ENCODE measurements at regions not wholly inside any gene's neighbourhood (a gene's known extent, or its start where the extent isn't known, plus 50 kb on each side); places are given as distances from the start of the nearest gene placed in this dataset.
A peak's percentile ranks its signal among the peaks of the same experiment; 100 is the strongest.
"Not testable (repeated sequence)": the region's sequence is repeated elsewhere in the genome, so short reads cannot be mapped to it uniquely, and the experiment has no call there.

DNA sequence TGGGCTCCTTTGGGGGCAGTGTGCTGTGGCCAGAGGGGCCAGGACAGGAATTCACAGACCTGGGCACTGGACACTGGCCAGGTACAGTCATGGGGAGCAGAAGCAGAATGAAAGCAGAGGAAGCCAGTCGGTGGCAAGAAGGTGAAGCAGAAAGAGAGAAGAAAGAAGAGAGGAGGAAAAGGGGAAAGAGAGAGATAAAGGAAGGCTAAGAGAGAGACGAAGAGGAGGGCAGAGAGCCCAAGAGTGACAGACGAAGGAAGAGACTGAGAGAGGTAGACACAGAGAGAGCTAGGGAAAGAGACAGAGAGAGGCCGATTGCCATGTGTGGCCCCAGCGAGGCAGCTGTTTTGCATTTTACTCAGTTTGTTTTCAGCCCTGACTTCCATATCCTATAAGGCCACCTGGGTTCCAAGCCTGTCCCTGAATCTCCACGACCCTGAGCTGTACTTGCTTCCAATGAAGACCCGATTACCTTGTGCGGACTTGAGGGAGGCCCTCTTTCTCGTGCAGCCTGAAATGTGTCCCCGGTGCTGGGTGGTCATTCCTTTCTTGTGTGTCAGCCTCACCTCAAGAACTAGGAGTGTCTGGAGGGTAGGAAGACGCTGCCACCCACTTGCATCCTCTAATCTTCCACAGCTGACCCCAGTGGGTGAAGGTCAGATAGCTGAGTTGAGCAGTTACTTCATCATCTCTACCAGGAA is 73.9 kb downstream of the LSM3 start:
- DNase-seq, result no peak

DNA sequence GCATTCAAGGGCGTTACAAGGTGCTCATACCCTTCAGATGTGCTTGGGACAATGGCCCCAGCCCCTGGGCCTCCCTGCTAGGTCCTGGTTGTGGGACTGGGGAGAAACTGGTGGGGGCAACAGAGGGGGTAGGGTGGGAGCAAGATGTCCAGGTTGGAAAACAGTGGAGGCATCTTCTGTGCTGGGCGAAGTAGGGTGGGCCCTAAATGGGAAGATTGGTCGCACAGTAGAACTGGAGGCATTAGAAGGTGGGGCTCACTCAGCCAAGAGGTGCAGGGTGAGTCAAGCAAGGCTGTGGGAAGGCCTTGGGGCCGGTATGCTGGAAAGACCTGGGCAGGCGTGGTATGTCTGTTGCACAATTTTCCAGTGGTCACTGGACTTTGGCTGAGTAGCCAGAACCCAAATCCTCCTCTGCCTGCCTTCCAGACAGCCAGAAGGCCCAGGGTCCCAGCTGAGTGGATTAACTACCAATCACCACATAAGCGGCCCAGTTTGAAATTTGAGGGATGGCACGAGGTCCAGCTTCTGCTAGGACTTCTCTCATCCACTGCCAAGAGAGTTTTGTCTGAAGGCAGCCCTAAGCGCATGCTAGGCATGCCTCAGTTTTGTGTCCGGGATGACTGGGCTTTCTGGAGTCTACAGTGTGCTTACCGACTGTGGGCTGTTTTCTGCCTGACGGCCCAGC is 74.5 kb downstream of the LSM3 start:
- DNase-seq, result no peak

DNA sequence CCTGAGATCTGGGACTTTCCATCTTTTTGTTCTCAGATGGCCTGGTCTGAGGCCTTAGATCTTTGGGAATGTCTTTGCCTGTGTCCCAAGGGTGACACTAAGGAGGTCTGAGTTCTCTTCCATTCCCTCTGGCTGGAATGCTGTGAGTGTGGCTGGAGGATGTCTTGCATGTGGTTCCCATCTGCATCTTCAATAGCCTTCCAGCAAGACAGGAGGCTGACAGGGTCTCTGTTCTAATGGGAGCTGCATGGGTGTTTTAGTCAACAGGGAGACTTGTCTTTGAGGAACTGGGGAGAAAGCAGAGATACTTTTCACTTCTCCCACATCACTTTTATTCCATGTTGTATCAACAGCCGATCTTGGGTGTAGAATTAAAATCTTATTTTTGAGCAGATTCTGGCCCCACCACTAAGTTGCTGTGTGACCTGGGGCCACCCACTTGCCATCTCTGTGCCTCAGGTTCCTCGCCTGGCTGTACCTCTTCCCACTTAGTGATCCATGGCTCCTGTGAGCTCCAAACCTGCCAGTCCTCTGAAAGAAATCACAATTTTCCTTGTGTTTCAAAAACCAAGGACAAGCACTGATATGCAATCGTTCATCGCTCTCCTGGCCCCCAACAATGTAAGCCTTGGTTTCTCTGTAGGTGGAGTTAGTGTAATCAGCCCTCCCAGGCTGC is 75.2 kb downstream of the LSM3 start:
- no peak for DNase-seq

DNA sequence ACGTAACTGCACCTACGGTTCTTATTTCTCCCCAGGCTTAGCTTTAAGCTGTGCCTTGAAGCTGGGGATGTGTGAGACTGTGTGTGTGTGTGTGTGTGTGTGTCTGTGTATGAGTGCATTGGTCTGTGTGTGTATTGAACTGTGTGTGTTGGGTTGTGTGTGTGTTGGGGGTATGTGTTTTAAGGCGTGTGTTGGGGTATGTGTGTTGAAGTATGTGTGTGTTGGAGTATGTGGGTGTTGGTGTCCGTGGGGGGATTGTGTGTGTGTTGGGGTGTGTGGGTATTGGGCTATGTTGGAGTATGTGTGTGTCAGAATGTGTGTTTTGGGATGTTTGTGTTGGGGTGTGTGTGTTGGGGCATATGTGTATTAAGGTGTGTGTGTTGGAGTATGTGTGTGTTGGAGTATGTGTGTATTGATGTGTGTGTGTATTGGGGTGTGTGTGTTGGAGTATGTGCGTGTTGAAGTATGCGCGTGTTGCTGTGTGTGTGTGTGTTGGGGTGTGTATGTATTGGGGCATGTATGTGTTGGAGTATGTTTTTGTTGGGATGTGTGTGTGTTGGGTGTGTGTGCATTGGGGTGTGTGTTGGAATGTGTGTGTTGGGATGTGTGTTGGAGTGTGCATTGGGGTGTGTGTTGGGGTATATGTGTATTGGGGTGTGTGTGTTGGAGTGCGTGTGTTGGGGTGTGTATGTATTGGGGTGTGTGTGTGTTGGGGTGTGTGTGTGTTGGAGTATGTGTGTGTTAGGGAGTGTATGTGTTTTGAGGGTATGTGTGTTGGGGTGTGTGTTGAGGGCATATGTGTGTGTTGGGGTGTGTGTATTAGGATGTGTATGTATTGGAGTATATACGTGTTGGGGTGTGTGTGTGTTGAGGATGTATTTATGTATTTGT is 76.4 kb downstream of the LSM3 start:
- DNase-seq, result no peak

DNA sequence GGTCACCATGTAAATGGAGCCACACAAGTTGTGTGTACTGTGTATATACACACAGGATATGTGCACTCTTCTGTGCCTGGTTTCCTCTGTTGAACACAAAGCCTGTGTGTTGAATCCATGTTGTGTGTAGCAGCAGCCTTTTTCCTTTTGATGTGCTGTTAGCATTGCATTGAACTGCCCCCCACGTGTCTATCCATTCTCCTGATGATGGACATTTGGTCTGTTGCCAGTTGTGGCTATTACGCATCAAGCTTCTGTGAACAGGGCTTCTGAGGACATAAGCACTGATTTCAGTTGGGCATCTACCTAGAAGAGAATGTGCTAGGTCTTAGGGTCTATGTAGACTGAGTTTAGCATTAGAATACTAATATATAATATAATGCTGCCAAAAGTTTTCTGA is 77.4 kb downstream of the LSM3 start:
- DNase-seq, result no peak

DNA sequence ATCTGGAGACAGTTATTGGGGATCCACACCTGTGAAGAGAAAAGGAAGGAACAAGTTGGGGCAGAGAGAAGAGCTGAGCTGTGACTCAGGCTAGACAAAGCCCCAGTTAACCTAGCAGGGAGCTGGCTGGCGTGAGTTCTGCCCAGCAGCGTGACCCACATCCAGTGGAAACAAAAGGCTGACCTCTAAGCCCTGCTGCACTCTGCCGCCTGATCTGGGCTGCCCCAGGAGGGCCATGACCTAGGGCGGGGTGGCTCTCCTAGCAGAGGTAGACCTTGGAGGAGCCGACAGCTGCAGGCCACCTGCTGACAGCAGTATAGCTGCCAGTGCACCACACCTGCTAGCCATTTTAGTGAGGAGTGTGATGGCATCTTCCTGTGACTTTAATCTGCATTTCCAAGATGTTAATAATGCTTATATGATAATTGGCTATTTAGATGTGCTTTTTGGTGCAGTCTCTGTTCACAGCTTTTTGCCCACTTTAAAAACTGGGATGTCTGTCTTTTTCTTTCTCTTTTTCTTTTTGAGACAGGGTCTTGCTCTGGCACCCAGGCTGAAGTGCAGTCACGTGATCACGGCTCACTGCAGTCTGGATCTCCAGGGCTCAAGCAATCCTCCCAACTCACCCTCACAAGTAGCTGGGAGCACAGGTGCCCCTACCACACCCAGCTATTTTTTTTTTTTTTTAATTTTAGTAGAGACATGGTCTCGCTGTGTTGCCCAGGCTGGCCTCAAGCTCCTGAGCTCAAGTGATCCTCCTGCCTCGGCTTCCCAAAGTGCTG is 78.1 kb downstream of the LSM3 start:
- DNase-seq, result no peak

DNA sequence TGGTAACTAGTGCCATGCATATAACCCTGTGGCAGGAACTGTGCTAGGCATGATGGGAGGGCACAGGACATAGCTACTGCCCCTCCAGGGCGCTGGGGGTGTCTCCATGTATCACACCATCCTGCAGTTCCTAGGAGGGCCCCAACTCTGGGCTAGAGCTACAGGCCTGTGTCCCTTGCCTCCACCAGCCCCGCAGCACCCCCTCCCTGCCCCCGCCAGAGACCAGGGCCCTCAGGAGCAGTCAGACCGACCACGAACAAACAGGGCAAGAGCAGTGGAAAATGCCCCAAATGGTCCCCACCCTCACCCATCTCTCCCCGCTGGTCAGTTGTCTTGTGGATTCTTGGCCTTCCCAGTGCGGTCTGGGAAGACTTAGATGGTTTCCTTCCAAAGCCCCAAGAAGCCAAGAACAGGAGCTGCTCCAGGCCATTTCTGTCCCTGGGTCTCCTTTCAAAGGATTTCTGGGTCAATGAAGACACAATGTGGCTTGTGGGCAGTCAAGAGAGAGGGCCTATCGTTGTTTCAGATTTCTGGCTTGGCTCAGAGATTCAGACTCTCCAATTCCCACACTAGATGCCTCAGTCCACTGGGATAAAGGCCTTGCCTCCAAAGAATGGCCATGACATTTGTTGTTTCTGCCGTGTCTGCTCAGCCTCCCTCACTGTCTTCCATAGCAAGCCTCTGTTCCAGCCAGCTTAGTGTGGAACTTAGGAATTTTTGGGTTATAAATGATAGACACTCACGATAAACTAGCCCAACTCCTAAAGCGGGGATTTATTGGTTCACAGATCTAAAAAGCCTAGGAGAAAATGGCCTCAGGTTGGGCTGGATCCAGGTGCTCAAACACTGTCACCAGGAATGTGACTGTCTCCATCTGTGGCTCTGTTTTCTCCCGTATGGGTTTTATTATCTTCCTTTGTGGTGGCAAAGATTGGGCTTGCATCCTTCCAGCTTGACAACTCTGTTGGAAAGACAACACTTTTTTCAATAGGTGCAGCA is 80.6 kb downstream of the LSM3 start:
- no peak for DNase-seq

DNA sequence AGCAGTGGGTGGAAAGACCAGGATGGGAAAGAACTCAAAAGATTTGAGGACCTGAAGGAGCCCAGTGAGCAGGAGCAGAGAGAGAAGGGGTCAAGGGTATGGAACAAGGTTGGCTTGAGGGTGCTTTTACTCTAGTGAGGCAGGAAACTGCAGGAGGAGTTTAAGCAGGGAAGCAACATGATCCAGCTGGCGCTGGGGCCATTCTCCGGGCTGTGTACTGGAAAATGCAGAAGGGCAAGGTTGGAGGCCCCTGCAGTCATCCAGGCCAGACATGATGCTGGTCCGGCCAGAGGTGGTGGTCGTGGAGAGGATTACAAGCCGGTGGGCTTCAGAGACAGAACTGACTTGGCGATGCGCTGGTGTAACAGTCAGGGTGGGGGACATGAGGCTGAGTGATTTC is 81.8 kb downstream of the LSM3 start:
- no peak for DNase-seq

DNA sequence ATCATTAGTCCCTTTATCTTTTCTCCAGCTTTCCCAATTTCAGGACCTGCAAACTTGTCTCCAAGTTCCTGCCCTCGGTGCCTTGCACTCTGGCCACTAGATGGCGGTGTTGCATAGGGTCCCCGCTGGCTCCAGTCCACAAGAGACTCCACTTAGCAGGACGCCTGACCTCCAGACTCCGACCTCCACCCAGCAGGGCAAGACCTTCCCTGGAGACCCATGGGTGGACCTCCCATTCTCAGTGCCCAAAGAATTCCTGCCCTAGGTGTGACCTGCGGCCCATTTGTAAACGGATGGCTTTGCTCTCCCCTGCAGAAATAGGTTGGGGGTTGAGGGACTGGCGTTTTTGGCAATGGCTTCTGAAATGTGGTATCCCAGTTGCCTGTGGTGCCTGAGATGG is 82.6 kb downstream of the LSM3 start:
- DNase-seq, result peak; percentile 61

DNA sequence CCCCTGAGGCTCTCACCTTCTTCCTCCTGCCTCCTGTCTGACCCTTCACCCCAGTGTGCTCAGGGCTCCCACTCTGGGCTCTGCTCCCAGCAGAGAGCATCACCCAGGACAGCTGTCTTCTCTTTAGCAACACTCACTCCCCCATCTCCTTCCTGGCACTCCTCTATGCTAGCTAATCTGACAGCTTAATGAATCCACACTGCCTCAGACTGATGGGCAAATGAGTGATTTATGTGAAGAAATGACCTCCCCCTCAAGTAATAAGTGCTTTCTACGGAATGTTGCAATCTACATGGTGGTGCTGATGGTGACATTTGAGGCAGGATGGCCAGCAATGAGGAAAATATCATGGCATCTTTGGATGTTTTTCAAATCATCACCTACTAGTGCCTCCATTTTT is 83.6 kb downstream of the LSM3 start:
- no peak for DNase-seq

DNA sequence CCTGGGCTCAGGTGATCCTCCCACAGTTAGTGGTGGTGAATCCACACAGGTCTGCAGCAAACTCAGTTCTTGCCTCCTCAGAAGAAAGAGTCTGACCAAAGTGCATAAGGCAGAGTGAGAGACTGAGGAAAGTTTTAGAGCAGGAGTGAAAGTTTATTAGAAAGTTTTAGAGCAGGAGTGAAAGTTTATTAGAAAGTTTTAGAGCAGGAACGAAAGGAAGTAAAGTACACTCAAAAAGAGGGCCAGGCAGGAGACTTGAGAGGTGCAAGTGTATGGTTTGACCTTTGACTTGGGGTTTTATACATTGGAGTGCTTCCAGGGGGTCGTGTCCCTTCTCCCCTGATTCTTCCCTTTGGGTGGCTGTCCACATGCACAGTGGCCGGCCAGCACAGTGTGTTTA is 84.2 kb downstream of the LSM3 start:
- no peak for DNase-seq

DNA sequence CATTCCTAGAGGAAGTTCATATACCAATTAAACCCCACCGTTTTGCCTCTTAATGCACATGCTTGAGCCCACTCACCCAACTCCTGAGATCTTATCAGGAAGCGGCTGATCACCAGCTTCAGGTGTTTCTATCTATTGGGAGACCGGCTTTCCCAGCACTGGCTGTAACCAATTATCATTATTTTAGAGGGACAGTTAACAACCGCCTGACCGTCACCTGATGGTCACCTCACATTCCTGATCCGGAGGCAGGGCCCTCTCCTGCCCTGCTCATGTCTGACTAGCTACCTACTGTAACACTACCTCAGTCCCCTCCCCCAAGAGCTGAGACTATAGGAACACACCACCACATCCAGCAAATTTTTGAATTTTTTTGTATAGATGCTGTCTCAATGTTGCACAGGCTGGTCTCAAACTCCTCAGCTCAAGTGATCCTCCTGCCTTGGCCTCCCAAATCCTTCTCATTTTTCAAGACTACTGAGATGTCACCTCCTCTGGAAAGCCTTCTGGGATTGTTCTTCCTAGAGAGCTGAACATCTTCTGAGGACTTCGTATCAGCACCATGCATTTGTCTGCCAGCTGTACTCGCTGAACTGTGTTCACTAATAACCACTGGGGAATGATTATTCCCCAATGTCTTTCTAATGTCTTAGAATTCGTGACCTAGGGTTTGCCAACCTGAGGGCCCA is 84.8 kb downstream of the LSM3 start:
- DNase-seq, result no peak

DNA sequence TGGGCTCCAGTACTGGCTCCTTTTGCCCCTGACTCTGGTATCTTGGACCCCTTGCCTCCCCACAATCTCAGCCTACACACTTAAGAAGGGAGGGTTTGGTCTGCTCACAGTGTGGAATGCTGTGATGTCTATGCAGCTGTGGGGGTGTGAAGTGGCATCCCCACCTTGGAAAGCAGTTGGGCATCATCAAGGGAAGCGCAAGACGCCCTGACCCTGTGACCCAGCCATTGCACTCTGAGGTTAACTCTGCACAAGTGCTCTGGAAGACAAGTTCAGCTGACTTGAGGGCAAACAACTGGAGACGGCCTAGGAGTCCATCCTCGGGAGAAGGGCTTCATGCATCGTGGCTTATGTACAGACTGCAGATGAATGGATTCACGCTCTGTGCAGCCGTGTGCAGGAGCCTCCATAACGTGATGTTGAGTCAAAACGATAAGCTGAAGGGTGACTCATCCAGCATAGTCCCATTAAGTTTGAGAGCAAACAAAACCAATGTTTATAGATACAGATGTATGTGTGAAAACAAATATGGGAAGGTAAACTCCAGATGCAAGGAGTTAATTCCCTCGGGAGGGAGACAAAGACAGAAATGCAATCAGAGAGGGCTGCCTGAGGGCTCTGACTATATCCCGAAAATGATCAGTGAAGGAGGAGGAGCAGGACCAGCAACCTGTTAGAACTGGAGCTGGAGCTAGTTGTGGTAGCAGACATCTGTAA is 86.8 kb downstream of the LSM3 start:
- no peak for DNase-seq

DNA sequence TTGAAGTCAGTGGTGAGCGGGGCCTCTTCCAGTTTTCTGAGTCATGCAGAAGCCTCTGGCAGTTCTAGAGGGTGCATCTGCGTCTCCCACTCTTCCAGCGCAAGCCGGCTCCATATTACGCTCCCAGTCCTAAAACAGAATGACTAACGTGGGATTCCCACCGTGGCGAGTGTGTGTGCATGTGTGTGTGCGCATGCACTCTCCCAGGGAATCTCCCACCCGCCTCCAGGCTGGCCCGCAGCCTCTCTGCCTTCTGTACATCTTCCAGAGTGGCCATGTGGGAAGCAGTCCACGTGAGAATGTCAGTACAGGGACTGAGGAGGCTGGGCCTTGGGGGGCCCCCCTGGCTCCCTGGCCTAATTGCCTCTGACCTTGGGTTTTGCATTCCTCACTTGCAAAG is 87.7 kb downstream of the LSM3 start:
- DNase-seq, result no peak

DNA sequence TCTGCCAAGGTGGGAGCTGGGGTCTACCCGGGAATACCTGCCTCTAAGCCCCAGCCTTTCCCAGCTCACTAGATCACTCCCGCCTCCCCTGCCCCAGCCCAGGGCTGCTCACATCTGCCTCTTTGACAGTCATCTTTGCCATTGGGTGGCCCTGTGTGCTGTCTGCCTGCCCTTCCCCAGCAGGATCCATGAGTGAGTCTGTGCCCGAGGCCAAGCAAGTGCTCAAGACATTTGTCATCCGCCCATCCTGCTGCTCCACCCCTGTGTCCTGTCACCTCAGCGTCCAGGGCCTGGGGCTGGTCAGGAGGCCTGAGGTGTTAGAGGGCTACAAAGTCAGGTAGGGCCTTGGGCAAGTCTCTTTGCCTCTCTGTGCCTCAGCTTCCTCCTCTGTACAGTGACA is 89.4 kb downstream of the LSM3 start:
- no peak for DNase-seq

DNA sequence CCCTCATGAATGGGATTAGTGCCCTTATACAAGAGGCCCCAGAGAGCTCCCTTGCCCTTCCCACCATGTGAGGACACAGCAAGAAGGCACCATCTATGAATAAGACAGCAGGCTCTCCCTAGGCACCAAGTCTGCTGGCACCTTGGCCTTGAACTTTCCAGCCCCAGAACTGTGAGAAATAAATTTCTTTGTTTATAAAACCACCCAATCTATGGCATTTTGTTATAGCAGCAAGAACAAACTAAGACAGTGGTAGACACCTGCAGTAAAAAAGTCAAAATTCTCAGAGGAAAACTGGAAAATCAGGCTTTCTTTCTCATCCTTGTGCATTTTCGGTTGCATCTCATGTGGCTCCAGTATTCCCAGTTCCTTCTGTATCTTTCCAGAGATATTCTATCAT is 90.3 kb downstream of the LSM3 start:
- no peak for DNase-seq

DNA sequence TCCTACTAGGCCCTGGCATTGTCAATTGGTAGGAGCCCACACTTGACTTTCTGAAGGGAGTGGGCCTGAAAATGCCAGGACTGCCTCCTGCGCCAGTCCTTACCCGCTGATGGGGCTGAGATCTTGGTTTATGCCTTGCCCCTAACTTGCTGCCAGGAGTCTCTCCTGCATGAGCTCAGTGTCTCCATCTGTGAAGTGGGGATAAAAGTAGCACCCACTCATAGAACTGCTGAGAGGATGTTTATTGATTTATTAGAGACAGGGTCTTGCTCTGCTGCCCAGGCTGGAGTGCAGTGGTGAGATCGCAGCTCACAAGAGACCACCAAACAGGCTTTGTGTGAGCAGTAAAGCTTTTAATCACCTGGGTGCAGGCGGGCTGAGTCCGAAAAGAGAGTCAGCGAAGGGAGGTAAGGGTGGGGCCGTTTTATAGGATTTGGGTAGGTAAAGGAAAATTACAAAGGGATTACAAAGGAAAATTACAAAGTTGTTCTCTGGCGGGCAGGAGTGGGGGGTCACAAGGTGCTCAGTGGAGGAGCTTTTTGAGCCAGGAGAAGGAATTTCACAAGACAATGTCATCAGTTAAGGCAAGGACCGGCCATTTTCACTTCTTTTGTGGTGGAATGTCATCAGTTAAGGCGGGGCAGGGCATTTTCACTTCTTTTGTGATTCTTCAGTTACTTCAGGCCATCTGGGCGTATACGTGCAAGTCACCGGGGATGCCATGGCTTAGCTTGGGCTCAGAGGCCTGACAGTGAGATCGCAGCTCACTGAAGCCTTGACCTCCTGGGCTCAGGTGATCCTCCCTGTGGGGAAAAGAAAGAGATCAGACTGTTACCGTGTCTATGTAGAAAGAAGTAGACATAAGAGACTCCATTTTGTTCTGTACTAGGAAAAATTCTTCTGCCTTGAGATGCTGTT is 93.7 kb downstream of the LSM3 start:
- DNase-seq, result not testable (repeated sequence)

DNA sequence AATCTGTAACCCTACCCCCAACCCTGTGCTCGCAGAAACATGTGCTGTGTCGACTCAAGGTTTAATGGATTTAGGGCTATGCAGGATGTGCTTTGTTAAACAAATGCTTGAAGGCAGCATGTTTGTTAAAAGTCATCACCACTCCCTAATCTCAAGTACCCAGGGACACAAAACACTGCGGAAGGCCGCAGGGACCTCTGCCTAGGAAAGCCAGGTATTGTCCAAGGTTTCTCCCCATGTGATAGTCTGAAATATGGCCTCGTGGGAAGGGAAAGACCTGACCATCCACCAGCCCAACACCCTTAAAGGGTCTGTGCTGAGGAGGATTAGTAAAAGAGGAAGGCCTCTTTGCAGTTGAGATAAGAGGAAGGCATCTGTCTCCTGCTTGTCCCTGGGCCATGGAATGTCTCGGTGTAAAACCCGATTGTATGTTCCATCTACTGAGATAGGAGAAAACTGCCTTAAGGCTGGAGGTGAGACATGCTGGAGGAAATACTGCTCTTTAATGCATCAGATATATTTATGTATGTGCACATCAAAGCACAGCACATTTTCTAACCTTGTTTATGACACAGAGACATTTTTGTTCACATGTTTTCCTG is 94.4 kb downstream of the LSM3 start:
- DNase-seq, result not testable (repeated sequence)

Data from effector CD8-positive, alpha-beta T cell (primary cell).